Hematopoietic multipotent progenitor cell treated with erythropoietin and hydrocortisone succinate and interleukin-3 and kit ligand, for 8 days (in vitro differentiated cells): ENCODE measurements at regions not wholly inside any gene's neighbourhood (a gene's known extent, or its start where the extent isn't known, plus 50 kb on each side); places are given as distances from the start of the nearest gene placed in this dataset.

Experiments used
- DNase-seq: peaks from one replicate; pipeline ENCODE4 v3.0.0-alpha.2; 2015

DNA sequence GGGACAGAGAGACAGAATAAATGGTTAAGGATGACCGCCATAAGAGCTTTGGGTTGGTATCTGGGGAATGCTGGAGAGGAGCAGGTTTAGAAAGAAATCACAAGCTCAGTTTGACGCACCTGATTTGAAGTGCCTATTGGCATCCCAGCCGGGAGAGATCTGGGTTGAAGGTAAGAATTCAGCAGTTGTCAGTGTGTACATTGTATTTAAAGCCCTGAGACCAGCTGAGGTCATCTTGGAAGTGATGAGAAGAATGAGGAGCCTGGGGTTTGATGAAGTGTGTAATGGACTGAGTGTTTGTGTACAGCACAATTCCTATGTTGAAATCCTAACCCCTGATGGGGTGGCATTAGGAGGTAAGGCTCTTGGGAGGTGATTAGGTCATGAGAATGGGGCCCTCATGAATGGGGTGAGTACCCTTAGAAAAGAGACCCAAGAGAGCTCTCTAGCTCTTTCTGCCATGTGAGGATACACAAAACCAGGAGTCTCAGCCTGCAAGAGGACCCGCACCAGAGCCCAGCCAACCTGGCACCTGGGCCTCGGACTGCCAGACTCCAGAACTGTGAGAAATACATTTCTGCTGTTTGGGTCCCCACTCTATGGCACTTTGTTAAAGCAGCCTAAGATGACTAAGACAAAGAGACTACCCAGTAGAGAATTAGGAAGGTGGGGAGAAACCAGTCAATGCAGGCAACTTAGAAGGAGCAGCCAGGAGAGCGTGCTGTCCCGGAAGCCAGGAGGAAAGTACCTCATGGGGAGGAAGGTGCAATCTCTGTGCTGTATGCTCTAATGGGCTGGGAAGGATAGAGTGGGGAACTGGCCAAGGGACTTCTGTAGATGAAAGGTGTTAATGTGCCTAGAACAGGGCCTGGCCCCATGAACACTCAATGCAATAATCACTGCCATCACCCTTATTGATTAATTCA, 133.7 kb upstream of the SLC24A3 start:
- DNase-seq, result no peak

DNA sequence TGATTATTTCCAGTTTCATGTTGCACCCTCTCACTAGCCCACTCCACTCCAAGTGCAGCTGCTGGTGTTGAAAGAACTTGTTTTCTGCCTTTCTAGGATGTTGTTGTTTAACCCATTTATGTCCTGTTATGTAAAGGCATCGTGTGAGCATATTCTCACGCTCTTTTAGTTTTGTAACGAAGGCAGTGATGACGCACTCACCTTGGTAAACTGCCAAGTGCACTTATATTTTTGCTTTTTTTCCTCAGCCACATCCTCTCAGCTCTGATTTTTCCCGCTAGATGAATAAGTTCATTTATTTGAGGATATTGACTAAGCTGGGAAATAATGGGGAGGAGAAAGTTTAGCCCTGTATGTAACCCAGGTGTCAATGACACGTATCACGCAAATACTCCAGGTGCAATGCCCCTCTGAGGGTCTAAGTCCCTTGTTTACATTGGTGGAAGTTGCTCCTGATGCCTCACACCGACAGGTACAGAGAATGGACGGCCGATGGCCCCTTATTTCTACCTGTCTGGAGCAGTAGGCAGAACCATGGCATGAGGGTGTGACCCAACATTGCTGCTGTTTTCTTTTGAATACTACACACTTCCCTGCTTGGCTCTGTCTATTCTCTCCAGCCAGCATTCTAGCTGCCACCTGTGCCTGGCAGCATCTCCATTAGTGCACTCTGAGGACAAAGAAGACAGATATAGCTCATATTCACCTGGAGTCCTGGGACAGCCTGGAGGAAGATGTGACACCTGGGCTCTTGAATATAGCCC, 132.7 kb upstream of the SLC24A3 start:
- no peak for DNase-seq

DNA sequence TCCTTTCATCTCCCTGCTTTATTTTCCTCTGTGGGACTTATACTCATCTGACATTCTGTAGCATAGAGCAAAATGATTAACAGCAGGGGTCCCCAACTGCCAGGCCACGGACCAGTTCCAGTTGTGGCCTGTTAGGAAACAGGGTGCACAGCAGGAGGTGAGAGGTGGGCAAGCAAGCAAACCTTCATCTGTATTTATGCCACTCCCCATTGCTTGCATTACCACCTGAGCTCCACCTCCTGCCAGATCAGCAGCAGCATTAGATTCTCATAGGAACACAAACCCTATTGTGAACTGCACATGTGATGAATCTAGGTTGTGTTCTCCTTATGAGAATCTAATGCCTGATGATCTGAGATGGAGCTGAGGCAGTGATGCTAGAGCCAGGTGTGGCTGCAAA, 130.5 kb upstream of the SLC24A3 start:
- DNase-seq, result no peak

DNA sequence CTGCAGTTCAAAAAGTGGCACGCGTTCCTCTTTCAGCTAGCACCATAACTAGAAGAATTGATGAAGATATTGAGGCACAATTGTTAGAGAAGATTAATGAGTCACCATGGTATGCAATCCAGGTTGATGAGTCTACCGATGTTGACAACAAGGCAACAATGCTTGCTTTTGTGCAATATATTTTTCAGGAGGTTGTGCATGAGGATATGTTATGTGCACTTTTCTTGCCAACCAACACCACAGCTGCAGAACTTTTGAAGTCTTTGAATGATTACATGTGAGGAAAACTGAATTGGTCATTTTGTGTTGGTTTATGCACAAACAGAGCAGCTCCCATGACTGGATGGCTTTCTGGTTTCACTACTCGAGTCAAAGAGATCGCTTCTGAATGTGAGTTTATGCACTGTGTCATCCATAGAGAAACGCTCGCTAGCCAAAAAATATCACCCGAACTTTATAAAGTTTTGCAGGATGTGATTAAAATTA, 129.3 kb upstream of the SLC24A3 start:
- no peak for DNase-seq

DNA sequence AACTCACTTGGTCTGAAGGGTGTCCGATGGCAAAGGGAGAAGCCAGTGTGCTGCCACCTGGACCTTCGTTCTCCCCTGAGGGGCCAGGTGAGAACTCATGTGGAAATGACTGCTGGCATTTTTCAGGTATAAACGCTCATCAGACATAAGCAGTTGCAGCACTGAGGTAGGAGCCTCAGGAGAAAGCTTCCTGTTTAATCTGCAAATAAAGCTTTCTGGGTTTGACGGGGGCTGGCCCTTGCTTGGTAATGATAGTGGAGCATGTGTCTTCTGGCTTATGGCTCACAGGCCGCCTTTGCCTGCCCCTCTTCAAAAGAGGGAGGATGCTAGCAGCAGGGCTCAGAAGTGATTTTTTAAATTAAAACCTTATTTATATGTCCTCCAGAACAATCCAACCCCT, 122.1 kb upstream of the SLC24A3 start:
- DNase-seq, result no peak

DNA sequence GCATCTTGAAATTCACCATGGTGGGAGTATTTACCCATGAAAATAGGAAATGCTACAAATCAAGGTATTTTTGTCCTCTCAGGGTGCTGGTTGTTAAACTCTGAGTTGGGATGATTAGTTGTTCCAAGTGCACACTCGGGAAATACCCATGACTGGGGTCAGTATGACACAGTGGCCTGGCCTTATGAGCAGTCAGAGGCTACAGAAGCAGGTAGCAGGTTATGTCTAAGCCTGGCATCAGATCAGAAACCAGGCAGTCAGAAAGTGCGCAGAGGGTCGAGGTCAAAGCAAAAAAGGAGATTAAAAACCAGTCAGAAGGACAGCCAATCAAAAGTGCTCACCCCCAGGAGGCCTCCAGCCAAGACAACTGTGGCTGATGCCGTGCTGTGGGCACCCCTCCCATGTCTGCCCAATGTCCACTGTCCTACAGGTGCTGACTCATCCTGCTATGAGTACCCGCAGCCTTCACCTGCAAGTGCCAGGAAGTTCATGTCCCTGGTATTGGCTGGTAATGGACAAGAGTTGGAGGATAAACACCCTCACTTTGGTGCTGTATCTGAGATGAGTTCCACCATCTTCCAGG, 117.4 kb upstream of the SLC24A3 start:
- no peak for DNase-seq

DNA sequence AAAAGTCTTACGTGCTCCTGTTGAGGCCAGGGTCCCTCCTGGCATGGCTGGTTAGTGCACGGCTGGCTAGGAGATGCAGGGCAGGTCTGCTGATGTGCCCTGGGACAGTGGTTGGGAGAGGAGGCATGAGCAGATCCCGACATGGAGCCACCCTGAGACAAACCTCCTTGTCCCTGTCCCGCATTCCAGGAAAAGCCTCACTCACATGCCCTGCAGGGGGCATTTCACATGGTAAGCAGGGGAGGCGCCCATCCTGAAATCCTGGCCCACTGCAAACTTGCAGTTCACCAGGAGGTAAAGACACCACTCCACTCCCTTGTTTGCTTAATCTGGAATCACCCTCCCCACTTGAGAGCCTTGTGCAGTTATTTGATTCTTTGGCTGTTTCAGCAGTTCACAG, 116.7 kb upstream of the SLC24A3 start:
- DNase-seq, result no peak

DNA sequence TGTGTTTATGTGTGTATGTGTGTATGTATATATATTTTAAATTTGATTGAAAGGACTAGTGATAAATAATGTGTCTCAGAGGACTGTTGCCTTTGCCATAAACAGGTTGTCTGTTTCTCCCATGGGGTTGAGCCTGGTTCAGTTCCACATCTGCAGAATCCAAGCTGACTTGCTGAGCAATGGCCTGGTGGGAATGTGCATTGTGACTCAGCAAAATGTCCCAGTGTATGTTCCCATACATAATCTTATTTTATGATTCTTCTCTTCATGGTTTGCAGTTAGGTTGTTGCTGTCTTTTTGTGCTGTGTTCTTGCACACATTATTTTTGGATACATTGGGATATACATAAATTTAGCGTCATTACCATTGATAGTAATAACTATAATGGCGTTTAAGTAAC, 115.6 kb upstream of the SLC24A3 start:
- no peak for DNase-seq

DNA sequence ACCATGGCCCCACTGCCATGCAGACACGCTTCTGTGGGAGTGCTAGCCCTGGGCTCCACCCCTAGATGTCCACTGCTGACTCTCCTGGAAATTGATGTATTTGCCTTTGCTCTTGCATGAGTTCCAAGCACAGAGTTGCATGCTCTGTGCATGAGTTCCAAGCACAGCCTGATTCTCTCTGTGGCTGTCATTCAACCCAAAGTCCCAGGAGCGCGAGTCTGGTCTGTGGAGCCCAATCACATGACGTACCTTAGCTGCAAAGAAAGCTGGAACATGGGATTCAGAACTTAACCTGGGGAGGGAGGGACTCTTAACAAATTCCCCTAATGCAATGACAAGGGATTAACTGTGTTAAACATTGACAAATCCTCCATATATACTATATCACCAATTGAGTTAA, 114.3 kb upstream of the SLC24A3 start:
- no peak for DNase-seq

DNA sequence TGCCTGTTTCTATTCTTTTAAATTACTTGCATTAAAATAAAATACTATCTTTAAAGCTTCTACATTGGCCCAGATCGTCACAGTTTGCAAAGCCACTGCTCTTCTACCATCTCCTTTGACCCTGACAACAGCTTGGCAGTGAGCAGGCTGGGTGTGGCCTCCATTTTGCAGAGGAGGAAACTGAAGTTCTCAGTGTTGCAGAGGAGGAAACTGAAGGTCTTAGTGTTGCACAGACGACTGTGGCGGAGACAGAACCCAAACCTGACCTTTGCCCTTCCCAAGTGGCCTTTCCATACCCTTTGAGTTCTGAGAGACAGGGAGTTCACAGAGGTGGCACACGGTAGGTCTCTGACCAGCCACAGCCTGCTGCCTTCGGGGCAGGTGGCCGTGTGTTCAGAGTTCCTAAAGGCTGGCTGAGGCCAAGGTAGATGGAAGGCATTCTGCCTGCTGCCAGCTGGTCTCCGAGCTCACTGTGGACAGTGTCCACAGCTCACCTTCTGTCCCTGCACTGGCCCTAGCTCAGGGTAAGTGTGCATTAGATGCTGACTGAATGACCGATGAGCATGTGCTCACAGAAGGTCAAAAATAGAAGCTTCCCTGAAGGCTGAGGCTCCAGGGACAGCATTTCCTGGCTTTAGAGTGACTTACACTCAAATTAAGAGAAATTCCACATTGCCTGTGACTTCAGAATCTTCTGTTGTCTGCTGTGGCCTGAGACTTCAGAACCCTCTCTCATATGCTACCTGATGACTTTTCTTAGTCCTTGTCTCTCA, 113.5 kb upstream of the SLC24A3 start:
- no peak for DNase-seq

DNA sequence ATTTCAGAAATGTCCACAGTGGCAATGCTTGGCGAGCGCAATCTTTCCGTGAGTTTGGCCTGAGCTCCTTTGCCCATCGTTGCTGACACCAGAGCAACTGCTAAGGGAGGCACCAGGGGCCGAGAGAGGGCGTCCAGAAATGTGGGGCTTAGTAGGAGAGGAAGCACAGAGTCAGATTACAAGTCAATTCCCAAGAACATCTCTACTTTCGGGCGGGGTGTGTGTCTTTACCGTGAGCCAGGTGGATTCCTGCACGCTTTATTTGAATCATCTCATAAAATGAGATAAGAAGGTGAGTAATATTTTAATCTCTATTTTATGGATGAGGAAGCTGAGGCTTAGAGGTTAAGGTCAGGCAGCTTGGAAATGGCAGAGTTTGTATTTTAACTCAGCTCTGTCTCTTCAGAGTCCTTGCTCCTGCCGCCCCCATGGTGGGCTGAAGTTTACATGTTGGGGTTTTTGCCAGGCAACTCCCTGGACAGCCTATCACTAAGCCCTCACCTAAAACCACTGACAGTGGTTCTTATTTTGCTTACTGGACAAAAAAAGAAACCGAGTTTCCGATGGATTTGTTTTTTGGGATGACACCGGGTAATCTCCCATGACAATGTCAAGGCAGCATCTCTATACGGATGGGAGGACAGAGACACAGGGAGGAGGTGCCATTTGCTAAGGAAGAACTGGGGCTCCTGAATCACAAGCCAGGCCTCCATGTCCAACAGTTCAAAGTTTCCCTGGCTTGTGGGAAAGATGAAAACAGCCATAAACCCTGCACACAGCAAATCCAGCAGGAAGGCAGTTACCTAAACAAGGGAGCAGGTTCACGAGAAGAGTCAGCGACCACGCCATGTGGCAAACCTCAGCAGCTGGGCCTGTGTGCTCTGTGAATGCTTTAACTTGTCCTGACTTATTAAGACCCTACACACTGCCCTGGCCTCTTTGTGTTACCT, 112.6 kb upstream of the SLC24A3 start:
- no peak for DNase-seq

DNA sequence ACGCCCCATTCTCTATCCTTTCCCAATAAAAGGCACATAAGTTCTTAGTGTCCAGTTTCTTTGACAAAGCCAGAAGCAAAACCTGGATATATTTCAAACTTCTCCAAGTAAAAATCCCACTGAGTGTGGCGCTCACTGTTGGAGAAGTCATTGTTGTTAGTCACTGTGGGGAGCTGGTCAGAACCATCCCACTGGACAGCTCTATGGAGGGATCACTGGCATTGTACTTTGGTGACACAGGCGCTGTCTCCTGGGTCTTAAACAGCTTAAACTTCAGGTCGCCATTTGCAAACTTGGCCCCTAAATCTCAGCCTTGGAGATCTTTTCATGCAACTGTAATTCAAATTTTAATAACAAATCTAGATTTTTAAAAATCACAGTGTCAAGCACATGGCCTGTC, 111.5 kb upstream of the SLC24A3 start:
- no peak for DNase-seq

DNA sequence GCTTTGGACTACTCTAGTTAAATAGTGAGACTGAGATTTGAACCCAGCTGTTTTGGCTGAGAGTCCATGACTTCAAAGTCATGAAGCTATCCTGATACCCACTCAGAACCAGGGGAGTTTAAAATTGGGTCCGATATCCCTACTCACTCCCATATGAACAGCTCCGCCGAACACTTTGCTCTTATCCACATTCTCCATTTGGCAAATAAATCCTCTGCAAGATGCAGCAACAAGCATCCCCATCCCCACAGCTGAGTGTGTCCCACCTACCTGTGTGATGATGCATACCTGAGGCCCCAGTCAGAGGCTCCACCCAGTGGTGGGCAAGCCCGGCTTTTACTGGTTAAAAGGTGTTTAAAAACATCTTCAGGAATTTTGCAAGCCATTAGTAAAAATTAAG, 108.3 kb upstream of the SLC24A3 start:
- no peak for DNase-seq

DNA sequence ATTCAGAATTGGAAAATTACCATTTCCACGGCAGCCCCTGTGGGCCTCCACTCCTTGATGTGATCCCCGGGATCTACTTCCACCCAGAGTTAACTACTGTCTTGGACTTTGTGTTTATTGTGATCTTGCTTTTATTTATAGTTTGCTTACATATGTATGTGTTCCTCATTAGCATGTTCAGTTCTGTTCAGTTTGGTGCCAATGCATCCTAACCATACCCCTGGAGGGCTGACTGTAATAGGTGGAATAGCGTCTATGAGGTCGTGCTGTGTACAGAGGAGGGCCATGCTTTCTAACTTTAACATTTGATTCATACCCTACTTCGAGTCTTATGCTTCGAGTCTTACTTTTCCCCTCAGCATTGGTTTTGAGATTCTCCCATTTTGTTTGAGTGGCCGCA, 104.3 kb upstream of the SLC24A3 start:
- no peak for DNase-seq

DNA sequence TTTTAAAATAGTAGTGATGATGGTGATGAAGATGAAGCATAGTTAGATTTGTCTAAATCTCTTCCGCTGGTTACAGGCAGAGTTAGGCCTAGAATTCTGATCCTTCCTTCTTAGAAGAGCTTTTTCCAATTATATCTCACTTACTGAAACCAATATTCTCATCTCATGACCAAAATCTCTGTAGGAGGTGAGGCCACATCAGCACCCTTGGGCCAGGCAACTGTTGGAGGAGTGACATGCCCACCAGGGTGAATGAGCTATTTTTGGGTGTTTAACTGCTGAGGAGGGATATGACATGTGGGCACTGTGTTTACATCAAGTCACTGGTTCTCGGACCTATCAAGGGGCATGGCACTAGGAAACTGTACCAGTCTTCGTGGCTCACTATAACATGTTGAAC, 102.2 kb upstream of the SLC24A3 start:
- DNase-seq, result no peak

DNA sequence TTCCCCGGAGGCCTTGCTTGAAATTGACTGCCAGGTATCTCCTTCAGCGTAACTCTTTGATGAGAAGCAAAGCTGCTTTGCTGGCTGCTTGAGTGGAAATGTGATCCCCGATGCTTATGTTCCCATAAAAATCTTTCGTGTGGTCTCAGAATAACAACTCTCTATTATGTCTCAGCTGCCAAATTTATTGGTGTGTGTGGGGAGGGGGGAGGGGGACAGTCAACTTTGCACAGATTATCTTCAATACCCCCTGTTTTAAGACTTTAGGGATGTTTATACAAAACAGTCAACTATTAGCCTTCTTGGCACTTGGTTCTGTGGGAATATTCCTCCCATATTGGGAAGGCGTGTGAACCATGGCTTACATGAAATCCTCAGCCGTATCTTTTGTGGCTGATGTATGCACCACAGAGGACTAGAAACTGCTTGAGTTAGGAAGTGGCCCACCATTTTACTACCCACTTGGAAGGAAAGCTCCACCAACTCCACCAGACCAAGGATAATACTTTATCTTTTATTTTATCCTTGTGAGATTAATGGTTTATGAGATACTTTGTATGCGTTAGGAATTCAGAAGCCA, 101.5 kb upstream of the SLC24A3 start:
- no peak for DNase-seq

DNA sequence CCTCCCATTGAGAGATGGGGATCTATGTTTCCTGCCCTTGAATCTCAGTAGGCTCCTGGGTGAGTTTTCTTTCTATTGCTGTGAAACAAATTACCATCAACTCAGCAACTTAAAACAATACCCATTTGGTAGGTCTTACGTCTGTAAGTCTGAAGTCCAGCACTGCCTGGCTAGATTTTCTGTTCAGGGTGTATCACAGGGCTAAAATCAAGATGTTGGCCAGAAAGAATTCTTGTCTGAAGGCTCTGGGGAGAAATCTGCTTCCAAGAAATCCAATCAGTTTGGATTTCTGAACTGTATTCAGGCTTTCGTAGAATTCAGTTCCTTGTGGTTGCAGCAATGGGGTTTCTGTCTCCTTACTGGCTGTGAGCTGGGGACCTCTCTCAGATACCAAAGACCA, 99.6 kb upstream of the SLC24A3 start:
- no peak for DNase-seq

DNA sequence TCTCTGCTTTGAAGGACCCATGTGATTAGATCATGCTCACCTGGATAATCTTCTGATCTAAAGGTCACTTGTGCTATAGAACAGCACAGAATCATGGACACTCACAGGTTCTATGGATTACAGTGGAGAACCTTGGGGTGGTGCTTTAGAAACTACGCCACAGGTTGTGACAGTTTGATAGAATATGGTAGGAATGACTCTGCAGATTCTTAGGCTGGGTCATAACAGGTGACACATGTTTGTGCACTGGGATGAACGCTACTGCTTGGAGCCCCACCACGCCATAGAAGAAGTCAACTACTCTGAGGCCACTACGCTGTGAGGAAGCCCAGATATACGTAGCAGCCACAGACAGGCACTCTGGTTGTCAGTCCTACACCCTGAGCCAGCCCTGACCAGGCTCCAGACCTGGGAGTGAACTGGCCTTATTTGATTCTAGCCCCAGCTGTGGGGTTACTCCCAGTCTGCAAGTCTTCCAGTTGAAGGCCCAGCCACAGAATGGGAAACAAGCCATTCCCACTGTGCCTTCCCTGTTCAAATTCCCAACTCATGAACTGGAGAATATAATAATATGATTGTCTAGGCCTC, 99.0 kb upstream of the SLC24A3 start:
- DNase-seq, result no peak

DNA sequence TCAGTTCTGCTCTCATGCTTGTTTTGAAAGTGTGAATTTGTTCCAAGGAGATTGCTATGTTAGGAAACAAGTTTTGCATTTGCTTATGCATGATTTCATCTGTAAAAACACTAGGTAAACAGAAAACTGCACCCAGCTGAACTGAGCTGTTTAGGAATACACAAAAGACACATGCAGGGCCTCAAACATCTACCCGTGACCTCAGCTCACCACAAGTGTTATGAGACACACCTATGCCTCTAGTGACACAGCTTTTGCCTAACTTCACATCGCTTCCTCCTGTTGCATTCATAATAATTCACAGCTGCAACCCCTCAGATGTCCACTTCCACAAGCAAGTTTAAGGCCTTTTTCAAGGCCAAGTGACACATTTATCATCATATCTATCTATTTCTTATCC, 98.0 kb upstream of the SLC24A3 start:
- DNase-seq, result no peak

DNA sequence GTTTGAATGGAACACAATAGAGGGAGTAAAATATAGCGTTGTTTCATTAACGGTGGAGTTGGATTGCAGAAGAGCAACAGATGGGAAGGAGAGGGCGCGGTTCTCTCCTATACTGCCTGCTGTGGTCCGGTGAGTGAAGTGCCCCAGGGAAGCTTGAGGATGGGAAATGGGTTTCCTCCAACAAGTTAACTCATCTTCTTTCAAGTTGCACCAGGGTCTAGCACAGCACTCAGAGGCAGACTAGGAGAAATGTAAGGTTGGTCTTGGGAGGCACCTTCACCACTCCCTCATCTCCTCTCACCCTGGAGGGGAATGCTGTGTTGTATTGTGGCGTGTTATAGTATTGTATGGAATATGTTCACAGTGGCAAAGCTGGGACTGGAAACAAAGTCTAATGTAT, 96.9 kb upstream of the SLC24A3 start:
- no peak for DNase-seq

DNA sequence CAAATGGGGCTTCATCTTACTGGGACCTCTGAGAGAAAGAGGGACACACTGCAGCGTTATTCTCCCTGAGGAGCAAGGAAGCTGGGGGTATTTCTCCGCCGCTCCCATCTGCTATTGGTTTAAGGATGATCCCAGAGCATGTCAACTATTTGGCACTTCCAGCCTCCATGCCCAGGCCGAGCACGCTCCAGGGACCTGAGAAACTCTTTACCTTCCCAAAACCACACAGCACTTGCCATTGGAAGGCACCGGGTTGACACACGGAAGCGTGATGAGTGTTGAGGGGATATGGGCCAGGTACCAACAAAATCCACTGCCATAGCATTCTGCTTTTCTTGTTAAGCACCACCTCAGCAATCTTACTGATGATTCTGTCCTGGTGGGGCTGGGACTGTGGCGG, 92.4 kb upstream of the SLC24A3 start:
- DNase-seq, result no peak
